OCI-LY1 (cell line): ENCODE measurements at regions not wholly inside any gene's neighbourhood (a gene's known extent, or its start where the extent isn't known, plus 50 kb on each side); places are given as distances from the start of the nearest gene placed in this dataset.

Source experiments
- H2AFZ ChIP-seq: fragments of 200-600 bp; sonication (generic), shearing (Covaris generic); 2 replicates; pipeline ENCODE4 v1.6.0; 2014; ENCODE audit warnings: antibody characterized with exemption, mild to moderate bottlenecking, low read length
- H3F3A ChIP-seq: fragments of 200-600 bp; sonication (generic), shearing (Covaris generic); 2 replicates; pipeline ENCODE4 v1.6.0; 2014; ENCODE audit warnings: mild to moderate bottlenecking, antibody characterized with exemption, low read length, moderate library complexity; ENCODE audit not compliant: insufficient read depth
- H3K27ac ChIP-seq: fragments of 200-600 bp; sonication (generic); 2 replicates; pipeline ENCODE4 v1.5.1; 2014; ENCODE audit warnings: low read length, mixed run types, mild to moderate bottlenecking, low read depth; ENCODE audit not compliant: poor library complexity, severe bottlenecking
- H3K27me3 ChIP-seq: fragments of 200-600 bp; sonication (generic); 2 replicates; pipeline ENCODE4 v1.6.0; 2014; ENCODE audit warnings: antibody characterized with exemption, mild to moderate bottlenecking, low read length, moderate library complexity; ENCODE audit not compliant: insufficient read depth
- H3K36me3 ChIP-seq: fragments of 200-600 bp; sonication (generic); 2 replicates; pipeline ENCODE4 v1.6.1; 2014; ENCODE audit warnings: mild to moderate bottlenecking, antibody characterized with exemption, low read length, moderate library complexity, mixed read lengths; ENCODE audit not compliant: insufficient read depth
- H3K4me1 ChIP-seq: fragments of 200-600 bp; sonication (generic); 2 replicates; pipeline ENCODE4 v1.5.1; 2014; ENCODE audit warnings: mild to moderate bottlenecking, low read length, moderate library complexity; ENCODE audit not compliant: insufficient read depth, severe bottlenecking
- H3K4me2 ChIP-seq: fragments of 200-600 bp; sonication (generic), shearing (Covaris generic); 2 replicates; pipeline ENCODE4 v1.6.1; 2014; ENCODE audit warnings: low read length
- H3K4me3 ChIP-seq: fragments of 200-600 bp; sonication (generic); 2 replicates; pipeline ENCODE4 v1.5.1; 2014; ENCODE audit warnings: low read length, low read depth, mild to moderate bottlenecking, mixed read lengths; ENCODE audit not compliant: poor library complexity, severe bottlenecking
- H3K79me2 ChIP-seq: fragments of 200-600 bp; shearing (Covaris generic); 2 replicates; pipeline ENCODE4 v1.6.1; 2016; ENCODE audit warnings: mixed run types, low read length, mixed read lengths; ENCODE audit not compliant: insufficient read depth
- H3K9ac ChIP-seq: fragments of 200-600 bp; sonication (generic), shearing (Covaris generic); 2 replicates; pipeline ENCODE4 v1.6.1; 2014; ENCODE audit warnings: mild to moderate bottlenecking, low read length, mixed read lengths
- H3K9me2 ChIP-seq: fragments of 200-600 bp; sonication (generic), shearing (Covaris generic); 2 replicates; pipeline ENCODE4 v1.6.1; 2014; ENCODE audit warnings: low read depth, mild to moderate bottlenecking, low read length, mixed read lengths
- H3K9me3 ChIP-seq: fragments of 200-600 bp; shearing (Covaris generic); 2 replicates; pipeline ENCODE4 v1.6.1; 2014; ENCODE audit warnings: low read length, mixed read lengths
- H4K20me1 ChIP-seq: fragments of 200-600 bp; sonication (generic), shearing (Covaris generic); 2 replicates; pipeline ENCODE4 v1.6.0; 2016; ENCODE audit warnings: mild to moderate bottlenecking, low read length; ENCODE audit not compliant: insufficient read depth
- EZH2 ChIP-seq: fragments of 200-600 bp; sonication (generic), shearing (Covaris generic); IDR thresholded peaks from 2 replicates; pipeline ENCODE4 v1.8.0; 2017; ENCODE audit warnings: borderline replicate concordance, mixed run types, mild to moderate bottlenecking, antibody characterized with exemption, low read length, moderate library complexity, mixed read lengths
- TF ChIP-seq, protein P1 (sequence below): fragments of 200-600 bp; sonication (generic), shearing (Covaris generic); IDR thresholded peaks from 2 replicates; pipeline ENCODE4 v1.5.1; 2017; ENCODE audit warnings: mild to moderate bottlenecking, antibody characterized with exemption, low read length, moderate library complexity, mixed read lengths

GRCh38 chr20:22862671-22863230 is 172.4 kb upstream of the SSTR4 start:
- no peak overlapping the region for H3K4me3 ChIP-seq
- no peaks in the 10 kb centered on the region for H4K20me1 ChIP-seq
- no peaks in the 10 kb centered on the region for H3K4me1 ChIP-seq
- H3K9ac ChIP-seq, result no peak overlapping the region
- TF ChIP-seq EZH2, result no peak
- TF ChIP-seq, protein P1, sequence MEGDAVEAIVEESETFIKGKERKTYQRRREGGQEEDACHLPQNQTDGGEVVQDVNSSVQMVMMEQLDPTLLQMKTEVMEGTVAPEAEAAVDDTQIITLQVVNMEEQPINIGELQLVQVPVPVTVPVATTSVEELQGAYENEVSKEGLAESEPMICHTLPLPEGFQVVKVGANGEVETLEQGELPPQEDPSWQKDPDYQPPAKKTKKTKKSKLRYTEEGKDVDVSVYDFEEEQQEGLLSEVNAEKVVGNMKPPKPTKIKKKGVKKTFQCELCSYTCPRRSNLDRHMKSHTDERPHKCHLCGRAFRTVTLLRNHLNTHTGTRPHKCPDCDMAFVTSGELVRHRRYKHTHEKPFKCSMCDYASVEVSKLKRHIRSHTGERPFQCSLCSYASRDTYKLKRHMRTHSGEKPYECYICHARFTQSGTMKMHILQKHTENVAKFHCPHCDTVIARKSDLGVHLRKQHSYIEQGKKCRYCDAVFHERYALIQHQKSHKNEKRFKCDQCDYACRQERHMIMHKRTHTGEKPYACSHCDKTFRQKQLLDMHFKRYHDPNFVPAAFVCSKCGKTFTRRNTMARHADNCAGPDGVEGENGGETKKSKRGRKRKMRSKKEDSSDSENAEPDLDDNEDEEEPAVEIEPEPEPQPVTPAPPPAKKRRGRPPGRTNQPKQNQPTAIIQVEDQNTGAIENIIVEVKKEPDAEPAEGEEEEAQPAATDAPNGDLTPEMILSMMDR, result no peak
- no peaks in the 10 kb centered on the region for H3K9me3 ChIP-seq
- no peak overlapping the region for H3K4me2 ChIP-seq
- no peaks in the 10 kb centered on the region for H3F3A ChIP-seq
- no peaks in the 10 kb centered on the region for H3K79me2 ChIP-seq
- H2AFZ ChIP-seq, result no peak overlapping the region
- no peaks in the 10 kb centered on the region for H3K9me2 ChIP-seq
- H3K27me3 ChIP-seq, result no peaks in the 10 kb centered on the region
- H3K36me3 ChIP-seq, result no peaks in the 10 kb centered on the region
- no peak overlapping the region for H3K27ac ChIP-seq

DNA sequence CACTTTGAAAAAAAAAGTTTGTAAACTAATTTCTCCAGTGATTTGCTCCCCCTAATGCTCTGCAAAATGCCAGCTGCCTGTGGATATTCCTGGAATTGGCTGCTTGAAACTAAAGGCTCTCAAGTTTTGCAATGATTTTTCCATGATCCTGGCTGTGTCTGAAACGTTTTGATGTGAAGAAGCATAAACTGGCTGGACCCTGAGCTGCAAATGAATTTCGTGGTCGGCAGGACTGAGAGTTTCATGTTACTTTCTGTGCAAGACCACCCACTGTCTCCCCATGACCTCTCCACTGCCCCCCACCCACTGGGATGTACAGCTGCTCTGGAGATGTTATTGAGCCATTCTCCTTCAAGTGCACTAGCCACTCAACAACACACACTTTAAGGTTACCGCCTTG is 171.3 kb upstream of the SSTR4 start:
- Histone ChIP-seq H3K4me1 (no peaks in the 10 kb centered on the region), H2AFZ (no peak overlapping the region), H3K9me2 (no peaks in the 10 kb centered on the region), H3K36me3 (no peaks in the 10 kb centered on the region), H4K20me1 (no peaks in the 10 kb centered on the region), H3K27ac (no peak overlapping the region), H3K4me3 (no peak overlapping the region), H3K4me2 (no peak overlapping the region), H3K9ac (no peak overlapping the region), H3K9me3 (no peaks in the 10 kb centered on the region), H3F3A (no peaks in the 10 kb centered on the region), H3K27me3 (no peaks in the 10 kb centered on the region), H3K79me2 (no peaks in the 10 kb centered on the region)
- TF ChIP-seq EZH2, result no peak
- TF ChIP-seq, protein P1, result no peak

DNA sequence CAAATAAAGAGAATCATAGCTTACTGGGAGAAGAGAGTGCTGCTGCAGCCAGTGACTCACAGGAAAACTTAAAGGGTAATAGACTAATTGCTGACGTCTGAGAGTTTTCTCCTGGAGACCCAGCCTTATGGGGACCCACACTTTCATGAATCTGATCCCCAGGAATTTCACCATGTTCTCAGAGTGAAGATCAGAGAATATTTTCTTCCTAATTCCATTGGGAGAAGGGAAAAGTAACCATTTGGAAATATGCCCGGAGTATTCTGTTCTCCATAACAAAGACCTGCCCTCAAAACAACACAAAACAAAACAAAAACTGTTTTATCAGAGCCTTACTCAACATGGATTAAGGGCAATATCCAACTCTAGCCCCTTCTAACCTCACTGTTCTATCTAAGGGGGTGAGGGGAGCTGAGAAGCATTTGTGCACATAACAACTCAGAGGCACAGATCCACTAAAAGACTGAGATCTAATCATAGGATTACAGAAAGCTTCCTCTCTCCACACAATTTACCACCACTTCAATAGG is 168.2 kb upstream of the SSTR4 start:
- H3K9ac ChIP-seq, result no peak overlapping the region
- H4K20me1 ChIP-seq, result no peaks in the 10 kb centered on the region
- H3F3A ChIP-seq, result no peaks in the 10 kb centered on the region
- H3K27ac ChIP-seq, result no peak overlapping the region
- no peaks in the 10 kb centered on the region for H3K36me3 ChIP-seq
- no peaks in the 10 kb centered on the region for H3K4me1 ChIP-seq
- no peak overlapping the region for H3K4me3 ChIP-seq
- H3K4me2 ChIP-seq, result no peak overlapping the region
- no peaks in the 10 kb centered on the region for H3K27me3 ChIP-seq
- no peak overlapping the region for H2AFZ ChIP-seq
- H3K9me3 ChIP-seq, result no peaks in the 10 kb centered on the region
- H3K79me2 ChIP-seq, result no peaks in the 10 kb centered on the region
- TF ChIP-seq, protein P1, result no peak
- no peak for TF ChIP-seq EZH2
- no peaks in the 10 kb centered on the region for H3K9me2 ChIP-seq
